ENCODE measurements at regions not wholly inside any gene's neighbourhood (a gene's known extent, or its start where the extent isn't known, plus 50 kb on each side); places are given as distances from the start of the nearest gene placed in this dataset. TPM values are rescaled to one million over a fixed set of nuclear protein-coding genes. Genes with fewer than 3 reads are reported as not detected.

GRCh38 chr6:71238351-71238750 lies 50.3 kb upstream of the OGFRL1 start:
- H3K18ac ChIP-seq (ENCODE audit: low read depth in 1 of 2, low read length in 2 of 2), result no peak overlapping the region
- H3K4me3 ChIP-seq (ENCODE audit: insufficient read depth in 1 of 2, low read depth in 1 of 2, low read length in 2 of 2), result no peak overlapping the region
- no peak overlapping the region for H3K4me2 ChIP-seq (ENCODE audit: low read length, poor library complexity, severe bottlenecking)
- DNase-seq, result peak; percentile 35
- peak overlapping the region; percentile 27 for H4K8ac ChIP-seq (ENCODE audit: low read length)
- H2BK12ac ChIP-seq (ENCODE audit: low read length in 2 of 2), result no peak overlapping the region
- no peak overlapping the region for H3K27ac ChIP-seq (ENCODE audit: low read length, poor library complexity, severe bottlenecking)
- no peaks in the 10 kb centered on the region for H3K9me3 ChIP-seq (ENCODE audit: control insufficient read depth, low read length)
- no peak overlapping the region for H4K91ac ChIP-seq (ENCODE audit: low read length)
- H2AK5ac ChIP-seq (ENCODE audit: low read length, severe bottlenecking), result no peak overlapping the region
- no peak overlapping the region for H3K23ac ChIP-seq (ENCODE audit: low read length in 2 of 2)
- H3K4ac ChIP-seq (ENCODE audit: low read depth in 1 of 2, low read length in 2 of 2), result no peak overlapping the region
- no peaks in the 10 kb centered on the region for H3K27me3 ChIP-seq (ENCODE audit: control insufficient read depth in 1 of 2, insufficient read depth in 1 of 2, low read length in 2 of 2)
- H3K14ac ChIP-seq (ENCODE audit: low read length in 2 of 2), result no peak overlapping the region
- no peak overlapping the region for H2AFZ ChIP-seq (ENCODE audit: low read depth, low read length)
- H3K9ac ChIP-seq (ENCODE audit: low read length), result no peak overlapping the region
- peaks cover 6% of the 10 kb centered on the region for H3K4me1 ChIP-seq (ENCODE audit: control insufficient read depth, insufficient read depth, low read depth, low read length)
- WGBS, result 50% methylated on average over 1 of the region's 1 CpG
- H3K36me3 ChIP-seq (ENCODE audit: control insufficient read depth in 1 of 2, insufficient read depth in 2 of 2, low read depth in 1 of 2, low read length in 2 of 2), result no peaks in the 10 kb centered on the region
- H2BK5ac ChIP-seq (ENCODE audit: low read depth, low read length, poor library complexity, severe bottlenecking), result no peak overlapping the region
- no peak overlapping the region for H2BK15ac ChIP-seq (ENCODE audit: low read depth, poor library complexity, severe bottlenecking)
- no peaks in the 10 kb centered on the region for H3K79me1 ChIP-seq (replicated peaks; ENCODE audit: low read length, poor library complexity, severe bottlenecking)
- H2BK120ac ChIP-seq (ENCODE audit: low read depth, low read length), result no peak overlapping the region

Small RNAs in the stretch of these regions (small RNA-seq; reads per million reads assigned to genes)
- not detected for gene RF00012 (ENCODE audit: low read depth)
- not detected for gene RNU6-411P (ENCODE audit: low read depth)

Measured in mesenchymal stem cell (in vitro differentiated cells and primary cell).